ENCODE measurements at regions not wholly inside any gene's neighbourhood (a gene's known extent, or its start where the extent isn't known, plus 50 kb on each side); places are given as distances from the start of the nearest gene placed in this dataset.
A peak's percentile ranks its signal among the peaks of the same experiment; 100 is the strongest.

DNA sequence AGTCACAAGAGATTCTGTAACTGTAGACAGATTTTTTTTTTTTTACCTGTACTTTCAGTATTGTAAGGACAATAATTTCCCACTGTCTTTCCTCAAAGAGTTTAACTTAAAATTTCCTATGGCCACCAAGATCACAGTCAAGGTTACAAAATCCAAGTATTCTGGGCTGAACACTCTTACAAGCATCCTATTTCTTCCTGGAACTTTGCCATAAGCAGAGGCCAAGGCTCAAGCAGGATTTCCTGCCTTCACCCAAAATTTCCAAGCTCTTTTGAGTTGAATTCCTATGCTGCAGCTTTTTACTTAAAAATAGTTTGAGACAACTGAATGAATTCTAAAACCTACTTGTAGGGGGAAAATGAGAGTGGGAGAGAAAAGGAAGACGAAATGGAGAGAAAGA lies 299.4 kb downstream of the ZNF516 start:
- no peak for DNase-seq (ENCODE audit: low read depth)

- DNase-seq (ENCODE audit: low read depth), result no peak
These were observed 306.9 kb downstream of the ZNF516 start for GRCh38 chr18:76188097-76188496.

GRCh38 chr18:76179257-76179656 lies 315.8 kb downstream of the ZNF516 start:
- DNase-seq (ENCODE audit: low read depth), result no peak

- no peak for DNase-seq (ENCODE audit: low read depth)
These were observed 317.9 kb downstream of the ZNF516 start for GRCh38 chr18:76177160-76177559.

GRCh38 chr18:76174451-76174850 lies 320.6 kb downstream of the ZNF516 start:
- DNase-seq (ENCODE audit: low read depth), result no peak

- no peak for DNase-seq (ENCODE audit: low read depth)
These were observed 325.3 kb downstream of the ZNF516 start for GRCh38 chr18:76169733-76170132.

DNA sequence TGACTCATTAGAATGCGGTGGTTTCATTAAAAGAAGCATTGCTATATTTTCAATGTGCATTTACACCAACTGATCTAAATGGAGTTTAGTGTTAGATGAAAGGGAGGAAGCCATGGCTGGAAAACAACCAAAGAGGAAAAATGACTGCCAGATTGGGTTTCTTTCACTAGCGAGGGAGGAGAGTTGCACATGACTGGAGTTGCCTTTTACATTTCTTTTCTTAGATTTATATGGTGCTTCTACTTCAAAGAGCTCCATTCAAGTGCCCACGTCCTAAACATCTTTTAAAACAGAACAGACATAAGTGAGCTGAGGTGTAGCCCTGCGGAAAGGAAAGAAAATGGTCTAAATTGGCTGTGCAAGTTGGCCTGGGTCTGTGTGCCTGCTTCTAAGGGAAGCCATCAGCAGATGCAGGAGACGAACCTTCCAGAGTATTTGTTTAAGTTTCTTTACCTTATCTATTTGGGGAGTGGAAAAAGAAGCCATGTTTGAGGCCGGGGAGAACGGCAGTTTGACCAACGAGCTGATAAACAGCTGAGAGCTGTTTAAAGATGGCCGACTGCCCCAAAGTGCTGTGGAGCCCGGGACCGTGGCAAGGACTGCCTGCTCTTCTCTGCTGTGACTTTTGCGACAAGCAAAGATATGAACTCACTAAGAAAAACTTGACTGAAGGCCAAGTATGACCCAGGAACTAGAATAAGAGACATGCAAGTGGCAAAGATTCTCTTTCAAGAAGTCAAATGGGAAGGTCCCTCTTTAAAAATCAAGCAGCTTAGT lies 327.0 kb downstream of the ZNF516 start:
- DNase-seq (ENCODE audit: low read depth), result no peak

DNA sequence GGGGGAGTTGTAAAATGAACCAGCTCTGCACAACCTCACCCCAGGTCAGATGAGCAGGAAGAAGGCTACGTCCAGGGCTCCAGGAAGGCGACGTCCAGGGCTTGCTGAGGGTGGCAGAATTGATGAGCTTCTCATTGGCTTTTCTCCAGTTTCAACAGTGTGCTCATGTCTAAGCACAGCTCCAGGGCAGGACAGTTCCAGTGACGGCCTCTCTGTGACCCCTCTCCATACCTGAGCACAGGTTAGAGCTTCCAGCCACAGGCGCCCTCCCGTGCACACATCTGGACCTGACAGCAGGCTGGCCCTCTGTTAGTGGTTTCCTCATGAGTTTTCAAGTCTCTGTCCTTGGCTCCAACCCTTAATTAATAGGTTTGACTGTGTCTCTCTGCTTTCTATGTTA lies 327.6 kb downstream of the ZNF516 start:
- no peak for DNase-seq (ENCODE audit: low read depth)

- DNase-seq (ENCODE audit: low read depth), result no peak
These were observed 332.2 kb downstream of the ZNF516 start for GRCh38 chr18:76162886-76163285.

DNA sequence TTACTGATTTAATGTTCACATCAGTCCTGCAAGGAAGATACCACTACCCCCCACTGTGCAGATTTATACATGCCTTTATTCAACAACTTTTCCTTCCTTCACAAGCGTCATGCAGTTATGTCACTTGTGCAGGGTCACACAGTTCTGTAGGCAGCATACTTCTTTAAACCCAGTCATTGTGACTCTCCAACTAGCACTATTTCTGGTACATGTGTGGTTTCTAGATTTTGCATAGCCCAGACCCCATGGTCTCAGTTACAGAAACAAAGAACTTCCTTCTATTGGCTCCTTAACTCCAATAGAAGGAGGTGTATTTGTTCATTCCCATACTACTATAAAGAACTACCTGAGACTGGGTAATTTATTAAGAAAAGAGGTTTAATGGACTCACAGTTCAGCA lies 333.1 kb downstream of the ZNF516 start:
- no peak for DNase-seq (ENCODE audit: low read depth)

DNA sequence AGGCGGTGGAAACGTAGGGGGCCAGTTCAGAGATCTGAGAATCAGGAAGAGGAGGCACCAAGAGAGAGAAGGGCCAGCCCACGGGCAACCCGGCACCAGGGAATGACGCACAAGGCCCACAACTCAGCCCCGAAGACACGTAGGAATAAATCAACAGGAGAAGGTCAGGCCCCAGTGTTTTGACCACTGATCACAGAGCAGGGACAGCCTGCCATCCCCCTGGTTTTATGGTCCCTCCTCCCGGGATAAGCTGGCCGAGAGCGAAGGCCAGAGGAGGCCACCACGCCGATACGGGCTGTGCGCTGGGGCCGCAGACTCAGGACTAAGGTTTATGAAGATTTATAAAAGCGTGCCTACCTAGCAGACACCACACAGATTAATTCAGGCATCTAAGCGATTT lies 341.4 kb downstream of the ZNF516 start:
- DNase-seq (ENCODE audit: low read depth), result no peak

DNA sequence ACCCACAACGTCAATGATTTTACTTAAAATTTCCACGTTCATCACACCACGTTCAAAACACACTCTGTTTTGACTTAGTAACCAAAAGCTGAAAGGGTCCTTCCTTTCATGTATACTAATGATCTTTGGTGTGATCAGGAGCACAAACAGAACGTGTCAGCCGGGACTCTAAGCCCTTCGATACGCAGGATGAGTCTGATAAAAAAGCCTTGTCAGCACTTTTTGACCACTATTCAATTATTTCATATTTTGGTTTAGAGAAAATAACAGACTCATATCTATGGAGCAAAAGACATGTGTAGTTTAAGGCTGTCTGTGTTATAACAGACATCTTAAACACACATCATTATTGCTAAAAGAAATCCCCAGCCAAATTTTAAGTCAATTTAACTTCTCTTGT lies 345.3 kb downstream of the ZNF516 start:
- no peak for DNase-seq (ENCODE audit: low read depth)

DNA sequence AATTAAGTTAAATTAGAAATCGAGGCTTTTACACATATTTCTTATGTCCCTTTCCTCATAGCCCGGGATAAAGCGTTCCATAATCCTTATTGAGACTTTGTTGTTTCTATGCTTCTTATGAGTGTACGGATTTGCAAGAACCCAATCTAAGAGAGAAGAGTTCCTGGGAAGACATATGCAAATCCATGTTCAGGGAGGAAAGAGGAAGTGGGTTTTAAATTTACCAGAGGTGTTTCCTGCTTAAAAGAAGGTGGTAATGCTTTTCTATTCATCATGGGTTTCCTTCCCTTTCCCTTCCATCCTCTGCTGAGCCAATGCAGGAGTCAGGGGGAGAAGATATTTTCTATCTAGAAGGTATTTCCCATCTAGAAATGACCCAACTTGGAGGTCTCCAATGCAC lies 345.8 kb downstream of the ZNF516 start:
- DNase-seq (ENCODE audit: low read depth), result no peak

- DNase-seq (ENCODE audit: low read depth), result no peak
These were observed 349.3 kb downstream of the ZNF516 start for GRCh38 chr18:76145521-76146376.

- no peak for DNase-seq (ENCODE audit: low read depth)
These were observed 350.2 kb downstream of the ZNF516 start for GRCh38 chr18:76144844-76145243.

- no peak for DNase-seq (ENCODE audit: low read depth)
These were observed 352.4 kb downstream of the ZNF516 start for GRCh38 chr18:76142611-76143010.

DNA sequence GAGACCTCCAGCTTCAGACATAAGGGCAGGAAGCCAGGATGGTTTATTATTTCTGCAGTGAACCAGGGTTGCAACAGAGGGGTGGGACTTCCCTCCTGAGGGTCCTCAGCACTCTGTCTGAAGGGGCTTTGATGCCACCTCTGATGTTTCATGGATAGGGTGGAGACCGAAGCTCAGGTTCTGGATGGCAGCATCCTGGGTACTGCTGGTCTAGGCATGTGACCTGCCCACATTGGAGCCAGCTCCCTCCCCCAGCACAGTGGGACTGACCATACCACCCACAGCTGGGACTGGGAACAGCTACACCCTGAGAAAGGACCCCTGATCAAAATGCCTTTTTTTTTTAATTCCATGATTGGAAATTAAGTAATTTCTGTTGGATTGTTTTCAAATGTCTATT lies 355.2 kb downstream of the ZNF516 start:
- DNase-seq (ENCODE audit: low read depth), result no peak

DNA sequence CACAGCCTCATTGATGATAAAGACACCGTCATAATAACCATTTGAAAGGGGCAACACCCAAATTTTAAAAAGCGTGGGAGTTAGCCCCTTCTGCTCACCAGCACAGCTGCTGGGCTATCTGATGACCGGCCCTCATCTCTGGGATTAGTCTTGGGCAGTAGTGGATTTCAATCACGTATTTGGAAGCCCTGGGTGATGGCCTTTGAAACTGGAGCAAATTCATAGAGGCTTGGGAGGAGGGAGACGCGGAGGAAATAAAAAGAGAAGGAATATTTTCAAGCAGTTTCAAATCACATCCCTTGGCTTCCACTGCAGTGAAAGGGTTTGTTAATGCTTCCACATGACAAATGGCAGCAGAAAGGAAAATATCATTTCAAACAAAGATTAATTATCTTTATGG lies 357.8 kb downstream of the ZNF516 start:
- DNase-seq (ENCODE audit: low read depth), result no peak

DNA sequence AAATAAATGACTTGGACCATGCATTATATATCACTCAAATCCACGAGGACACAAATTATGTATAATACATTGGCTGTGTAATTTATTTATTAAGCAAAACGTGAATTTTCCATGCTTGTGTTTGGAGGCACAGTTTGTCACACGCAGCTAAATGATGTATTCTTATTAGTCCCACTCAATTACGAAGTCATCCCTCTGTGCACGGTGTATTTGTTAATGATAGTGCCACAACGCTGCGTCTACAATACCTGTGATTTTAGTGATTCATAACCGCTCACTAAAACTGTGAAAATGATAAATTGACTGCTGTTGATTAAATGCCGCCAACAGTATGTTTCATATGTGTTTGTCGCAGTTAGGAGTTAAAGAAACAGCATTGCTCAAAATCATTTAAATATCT lies 358.3 kb downstream of the ZNF516 start:
- no peak for DNase-seq (ENCODE audit: low read depth)

- no peak for DNase-seq (ENCODE audit: low read depth)
These were observed 360.4 kb downstream of the ZNF516 start for GRCh38 chr18:76134628-76135027.

- DNase-seq (ENCODE audit: low read depth), result no peak
These were observed 361.2 kb downstream of the ZNF516 start for GRCh38 chr18:76133873-76134272.

DNA sequence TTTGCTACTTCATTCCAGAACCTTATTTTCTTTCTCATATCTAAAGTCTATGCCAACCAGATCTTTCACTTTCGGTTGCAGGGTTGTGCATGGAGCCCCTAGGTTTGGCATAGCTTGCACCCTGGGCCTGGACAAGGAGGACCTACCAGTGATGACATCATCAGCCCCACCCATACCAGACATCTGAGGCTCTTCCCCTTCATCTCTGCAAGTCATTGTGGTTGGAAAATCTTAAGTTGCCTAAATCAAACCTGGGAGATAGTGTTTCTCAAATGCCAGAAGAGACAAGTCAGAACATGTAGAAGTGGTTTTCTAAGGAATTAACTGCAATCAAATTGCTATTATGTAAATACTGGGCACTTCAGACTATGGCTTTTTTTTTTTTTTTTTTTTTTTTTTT lies 363.3 kb downstream of the ZNF516 start:
- peak; percentile 16 for DNase-seq (ENCODE audit: low read depth)

DNA sequence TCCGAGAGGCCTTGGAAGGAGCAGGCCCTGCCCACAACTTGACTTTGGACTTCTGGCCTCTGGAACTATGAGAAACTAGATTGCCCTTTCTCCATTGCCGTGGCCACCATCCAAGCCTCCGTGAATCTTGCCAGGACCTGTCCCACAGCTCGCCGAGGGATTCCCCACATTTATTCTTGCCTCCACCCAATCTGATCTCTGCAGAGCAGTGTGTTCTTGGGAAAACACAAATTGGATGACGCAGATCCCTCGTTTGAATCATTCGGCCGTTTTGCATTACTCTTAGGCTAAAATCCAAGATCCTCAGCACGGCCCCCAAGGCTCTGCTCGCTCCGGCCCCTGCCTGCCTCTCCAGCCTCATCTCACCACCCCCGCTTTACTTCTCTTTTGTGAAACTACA lies 364.2 kb downstream of the ZNF516 start:
- DNase-seq (ENCODE audit: low read depth), result peak; percentile 9

- DNase-seq (ENCODE audit: low read depth), result no peak
These were observed 368.7 kb downstream of the ZNF516 start for GRCh38 chr18:76126327-76126726.

All from fibroblast of gingiva (primary cell).